Activated CD4-positive, alpha-beta T cell treated with anti-CD3 and anti-CD28 coated beads for 36 hours (primary cell): ENCODE measurements at regions not wholly inside any gene's neighbourhood (a gene's known extent, or its start where the extent isn't known, plus 50 kb on each side); places are given as distances from the start of the nearest gene placed in this dataset.
"Not testable (repeated sequence)": the region's sequence is repeated elsewhere in the genome, so short reads cannot be mapped to it uniquely, and the experiment has no call there.

Source experiments
- ATAC-seq: fragments of 200-7000 bp; cut with Tn5 transposase; one replicate; pipeline ENCODE4 v1.10.0; 2021; ENCODE audit warnings: mild to moderate bottlenecking, moderate library complexity
- CTCF ChIA-PET: fragments of 350-600 bp; sonication (Branson Sonifier 250); formaldehyde crosslinking; loops from one replicate; lab custom pipeline; 2021; ENCODE audit warnings: antibody characterized with exemption; lab: Charles Lee
- POLR2A ChIA-PET: fragments of 350-600 bp; sonication (Branson Sonifier 250); formaldehyde crosslinking; loops from one replicate; lab custom pipeline; 2021; ENCODE audit warnings: antibody characterized with exemption, inconsistent platforms; lab: Charles Lee
- DNase-seq: peaks from one replicate; pipeline ENCODE4 v3.0.0-alpha.2; 2020
- H3K27ac Mint-ChIP-seq: one replicate; pipeline ENCODE4 v1.8.0; 2021; ENCODE audit warnings: mixed read lengths
- H3K27me3 Mint-ChIP-seq: one replicate; pipeline ENCODE4 v1.8.0; 2021; ENCODE audit warnings: mixed read lengths
- H3K36me3 Mint-ChIP-seq: one replicate; pipeline ENCODE4 v1.8.0; 2021; ENCODE audit warnings: low read depth, mixed read lengths
- H3K4me1 Mint-ChIP-seq: one replicate; pipeline ENCODE4 v1.8.0; 2021; ENCODE audit warnings: mixed read lengths
- H3K4me3 Mint-ChIP-seq: one replicate; pipeline ENCODE4 v1.8.0; 2021; ENCODE audit warnings: mild to moderate bottlenecking, moderate library complexity, mixed read lengths
- H3K9me3 Mint-ChIP-seq: one replicate; pipeline ENCODE4 v1.8.0; 2021; ENCODE audit warnings: low read depth, mixed read lengths
- intact Hi-C, 2 experiments: fragments of 100-400 bp; cut with DNase I in 1 of 2; cut with micrococcal nuclease in 1 of 2; formaldehyde crosslinking; loops; one replicate each; pipeline versions ENCODE4 v1.14.2 to v1.15.1; 2022 to 2024; cut with DNase I, micrococcal nuclease

- ChIA-PET POLR2A (no interaction called here), CTCF (no interaction called here)
- intact Hi-C loops, result no loop called here
- DNase-seq (no peak), ATAC-seq (no peak)
- Mint-ChIP-seq H3K4me3 (no peak overlapping the region), H3K9me3 (peaks cover 1% of the 10 kb centered on the region), H3K36me3 (no peaks in the 10 kb centered on the region), H3K4me1 (peaks cover 6% of the 10 kb centered on the region), H3K27me3 (peaks cover 2% of the 10 kb centered on the region), H3K27ac (no peak overlapping the region)
These were observed 142.6 kb downstream of the CDH26 start for GRCh38 chr20:60100780-60101179.

GRCh38 chr20:60101201-60101890 lies 143.1 kb downstream of the CDH26 start:
- Mint-ChIP-seq H3K4me3 (no peak overlapping the region), H3K9me3 (peaks cover 1% of the 10 kb centered on the region), H3K36me3 (no peaks in the 10 kb centered on the region), H3K27me3 (peaks cover 2% of the 10 kb centered on the region), H3K27ac (no peak overlapping the region), H3K4me1 (peaks cover 6% of the 10 kb centered on the region)
- CTCF ChIA-PET, result no interaction called here
- POLR2A ChIA-PET, result no interaction called here
- ATAC-seq, result no peak
- intact Hi-C loops, result no loop called here
- no peak for DNase-seq

- ChIA-PET CTCF (no interaction called here), POLR2A (no interaction called here)
- intact Hi-C loops, result no loop called here
- DNase-seq (no peak), ATAC-seq (no peak)
- H3K27me3 Mint-ChIP-seq, result peaks cover 2% of the 10 kb centered on the region
- peaks cover 1% of the 10 kb centered on the region for H3K9me3 Mint-ChIP-seq
- H3K27ac Mint-ChIP-seq, result no peak overlapping the region
- H3K36me3 Mint-ChIP-seq, result no peaks in the 10 kb centered on the region
- H3K4me3 Mint-ChIP-seq, result no peak overlapping the region
- peaks cover 6% of the 10 kb centered on the region for H3K4me1 Mint-ChIP-seq
These were observed 143.7 kb downstream of the CDH26 start for GRCh38 chr20:60101891-60102281.

- Mint-ChIP-seq H3K36me3 (no peaks in the 10 kb centered on the region), H3K27ac (no peak overlapping the region), H3K4me3 (no peak overlapping the region), H3K9me3 (peaks cover under 1% of the 10 kb centered on the region), H3K4me1 (peaks cover 6% of the 10 kb centered on the region), H3K27me3 (peaks cover 1% of the 10 kb centered on the region)
- ChIA-PET CTCF (interaction anchor here (1.6 kb wide), 1 partner anchor 12 kb away, joined by 3 read pairs; no protein-coding TSS in a partner anchor), POLR2A (no interaction called here)
- no peak for ATAC-seq
- intact Hi-C loops, result no loop called here
- DNase-seq, result no peak
These were observed 144.5 kb downstream of the CDH26 start for GRCh38 chr20:60102665-60103210.

GRCh38 chr20:60104993-60105803 lies 147.0 kb downstream of the CDH26 start:
- H3K9me3 Mint-ChIP-seq, result no peaks in the 10 kb centered on the region
- DNase-seq (no peak), ATAC-seq (no peak)
- H3K27ac Mint-ChIP-seq, result no peak overlapping the region
- peaks cover 6% of the 10 kb centered on the region for H3K4me1 Mint-ChIP-seq
- intact Hi-C loops, result no loop called here
- no peaks in the 10 kb centered on the region for H3K27me3 Mint-ChIP-seq
- H3K36me3 Mint-ChIP-seq, result no peaks in the 10 kb centered on the region
- CTCF ChIA-PET, result interaction anchor here (1.2 kb wide), 1 partner anchor 48 kb away, joined by 3 read pairs; no protein-coding TSS in a partner anchor
- POLR2A ChIA-PET, result no interaction called here
- H3K4me3 Mint-ChIP-seq, result no peak overlapping the region

- H3K27me3 Mint-ChIP-seq, H3K4me1 Mint-ChIP-seq, H3K27ac Mint-ChIP-seq, POLR2A ChIA-PET, intact Hi-C loops, H3K9me3 Mint-ChIP-seq, ATAC-seq, DNase-seq, H3K4me3 Mint-ChIP-seq, H3K36me3 Mint-ChIP-seq: not testable (repeated sequence)
- CTCF ChIA-PET, result interaction anchor here (1.1 to 1.2 kb wide), 2 partner anchors 49 to 179 kb away, joined by 3 read pairs; no protein-coding TSS in a partner anchor
These were observed 148.0 kb downstream of the CDH26 start for GRCh38 chr20:60106186-60106585.

- POLR2A ChIA-PET, result no interaction called here
- intact Hi-C loops, result no loop called here
- no peak for DNase-seq
- H3K36me3 Mint-ChIP-seq, result no peaks in the 10 kb centered on the region
- H3K4me3 Mint-ChIP-seq, result no peak overlapping the region
- no peaks in the 10 kb centered on the region for H3K4me1 Mint-ChIP-seq
- no peak overlapping the region for H3K27ac Mint-ChIP-seq
- ATAC-seq, result no peak
- CTCF ChIA-PET, result no interaction called here
- H3K9me3 Mint-ChIP-seq, result no peaks in the 10 kb centered on the region
- no peaks in the 10 kb centered on the region for H3K27me3 Mint-ChIP-seq
These were observed 149.6 kb downstream of the CDH26 start for GRCh38 chr20:60107621-60108390.

- ChIA-PET CTCF (no interaction called here), POLR2A (no interaction called here)
- ATAC-seq (no peak), DNase-seq (no peak)
- Mint-ChIP-seq H3K4me1 (no peaks in the 10 kb centered on the region), H3K27ac (no peak overlapping the region), H3K27me3 (no peaks in the 10 kb centered on the region), H3K4me3 (no peak overlapping the region), H3K36me3 (no peaks in the 10 kb centered on the region), H3K9me3 (no peaks in the 10 kb centered on the region)
- intact Hi-C loops, result no loop called here
These were observed 150.2 kb downstream of the CDH26 start for GRCh38 chr20:60108397-60108796.

GRCh38 chr20:60113024-60113724 lies 155.0 kb downstream of the CDH26 start:
- intact Hi-C loops, result no loop called here
- CTCF ChIA-PET, result no interaction called here
- no peak for DNase-seq

GRCh38 chr20:60113771-60114170 lies 155.5 kb downstream of the CDH26 start:
- ATAC-seq (no peak), DNase-seq (no peak)
- intact Hi-C loops, result no loop called here
- H3K27me3 Mint-ChIP-seq, result peaks cover 2% of the 10 kb centered on the region
- H3K9me3 Mint-ChIP-seq, result no peaks in the 10 kb centered on the region
- H3K4me1 Mint-ChIP-seq, result peaks cover 5% of the 10 kb centered on the region
- no peak overlapping the region for H3K4me3 Mint-ChIP-seq
- ChIA-PET CTCF (no interaction called here), POLR2A (no interaction called here)
- H3K36me3 Mint-ChIP-seq, result no peaks in the 10 kb centered on the region
- no peak overlapping the region for H3K27ac Mint-ChIP-seq

More at GRCh38 chr20:60113024-60113724, 155.0 kb downstream of the CDH26 start:
- H3K4me3 Mint-ChIP-seq, result no peak overlapping the region
- peaks cover 5% of the 10 kb centered on the region for H3K4me1 Mint-ChIP-seq
- no peaks in the 10 kb centered on the region for H3K9me3 Mint-ChIP-seq
- no peaks in the 10 kb centered on the region for H3K36me3 Mint-ChIP-seq
- POLR2A ChIA-PET, result no interaction called here
- peaks cover 2% of the 10 kb centered on the region for H3K27me3 Mint-ChIP-seq
- no peak for ATAC-seq
- H3K27ac Mint-ChIP-seq, result no peak overlapping the region

- CTCF ChIA-PET, result interaction anchor here (0.7 to 1.0 kb wide), 3 partner anchors 9 to 27 kb away, joined by 3 read pairs; no protein-coding TSS in a partner anchor
- Mint-ChIP-seq H3K4me1 (peaks cover 5% of the 10 kb centered on the region), H3K27ac (no peak overlapping the region), H3K27me3 (peaks cover 2% of the 10 kb centered on the region), H3K36me3 (no peaks in the 10 kb centered on the region), H3K9me3 (no peaks in the 10 kb centered on the region), H3K4me3 (no peak overlapping the region)
- ATAC-seq, result no peak
- POLR2A ChIA-PET, result no interaction called here
- intact Hi-C loops, result no loop called here
- no peak for DNase-seq
These were observed 157.2 kb downstream of the CDH26 start for GRCh38 chr20:60115451-60115850.
